Hematopoietic multipotent progenitor cell (in vitro differentiated cells): ENCODE measurements at regions not wholly inside any gene's neighbourhood (a gene's known extent, or its start where the extent isn't known, plus 50 kb on each side); places are given as distances from the start of the nearest gene placed in this dataset.
"Not testable (repeated sequence)": the region's sequence is repeated elsewhere in the genome, so short reads cannot be mapped to it uniquely, and the experiment has no call there.

Source experiments
- DNase-seq, 3 donors: peaks; one replicate each; pipeline ENCODE4 v3.0.0-alpha.2; 2011 to 2015; ENCODE audit warnings: low read depth in 2 of 3, low spot score in 2 of 3

DNA sequence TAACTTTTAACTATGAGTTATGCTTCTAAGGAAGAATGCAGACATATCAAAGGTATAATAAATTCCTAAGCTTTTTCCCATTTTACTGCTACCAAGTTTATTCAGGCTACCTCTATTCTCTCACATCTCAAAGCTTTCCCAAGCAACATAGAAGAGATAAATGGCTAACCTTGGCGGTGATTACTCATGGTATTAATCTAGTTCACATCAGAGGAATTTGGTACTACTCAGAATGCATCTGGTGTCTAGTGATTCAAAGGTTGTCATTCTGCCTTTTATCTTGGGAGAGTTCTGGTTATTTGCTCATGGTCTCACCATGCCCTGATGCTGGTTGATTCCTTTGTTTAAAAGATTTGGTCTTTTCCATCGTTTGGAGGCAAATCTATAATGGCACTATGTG is 182.7 kb downstream of the TAF11L14 start:
- DNase-seq, result no peak

DNA sequence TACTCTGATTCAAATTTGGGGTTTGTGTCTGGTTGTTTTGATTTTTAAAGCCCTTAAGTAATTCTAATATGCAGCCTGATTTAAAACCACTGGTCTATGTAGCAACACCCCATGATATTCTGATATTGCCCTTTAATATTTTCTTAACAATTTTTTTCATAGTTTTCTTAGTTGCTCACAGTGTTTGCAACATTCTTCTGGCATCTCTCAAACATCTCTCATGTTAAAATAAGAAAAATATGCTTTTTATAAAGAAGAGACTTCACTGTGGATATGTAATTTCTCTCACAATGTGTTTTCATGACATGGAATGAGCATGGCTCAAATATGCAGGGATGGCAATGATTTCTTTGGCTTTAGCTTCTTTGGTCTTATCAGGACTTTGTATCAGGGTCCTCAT is 183.7 kb downstream of the TAF11L14 start:
- DNase-seq, result no peak

DNA sequence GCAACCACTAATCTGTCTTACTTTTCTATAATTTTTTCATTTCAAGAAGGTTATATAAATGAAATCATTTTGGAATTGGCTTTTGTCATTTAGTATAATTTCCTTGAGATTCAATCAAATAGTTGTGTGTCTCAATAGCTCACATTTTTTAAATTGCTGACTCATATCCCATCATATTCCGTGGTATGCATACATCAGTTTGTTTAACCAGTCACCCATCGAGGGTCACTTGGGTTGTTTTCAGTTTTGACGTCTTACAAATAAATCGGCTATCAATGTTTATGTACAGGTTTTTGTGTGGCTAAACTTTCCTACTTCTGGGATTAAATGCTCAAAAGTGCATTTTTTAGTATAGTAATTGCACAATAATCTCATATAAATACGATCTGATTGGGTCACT is 185.5 kb downstream of the TAF11L14 start:
- DNase-seq, result no peak

DNA sequence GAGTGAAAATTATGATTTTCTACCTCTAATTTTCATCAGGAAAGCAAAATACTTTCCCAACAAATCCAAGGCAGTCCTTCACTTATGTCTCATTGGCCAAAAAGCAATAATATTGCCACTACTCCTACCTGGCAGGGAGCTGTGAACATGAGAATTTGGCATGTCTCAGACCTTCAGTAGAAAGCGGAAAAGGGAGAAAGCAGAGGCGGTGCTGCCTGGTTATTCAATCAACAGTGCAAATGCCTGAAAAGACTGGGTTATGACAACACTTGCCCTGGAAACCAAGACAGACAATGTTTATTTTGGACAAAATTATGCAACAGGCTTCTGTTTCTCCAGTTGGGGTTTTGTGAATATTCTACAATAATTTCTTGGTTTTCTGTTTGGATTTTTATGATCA is 194.4 kb downstream of the TAF11L14 start:
- no peak for DNase-seq

DNA sequence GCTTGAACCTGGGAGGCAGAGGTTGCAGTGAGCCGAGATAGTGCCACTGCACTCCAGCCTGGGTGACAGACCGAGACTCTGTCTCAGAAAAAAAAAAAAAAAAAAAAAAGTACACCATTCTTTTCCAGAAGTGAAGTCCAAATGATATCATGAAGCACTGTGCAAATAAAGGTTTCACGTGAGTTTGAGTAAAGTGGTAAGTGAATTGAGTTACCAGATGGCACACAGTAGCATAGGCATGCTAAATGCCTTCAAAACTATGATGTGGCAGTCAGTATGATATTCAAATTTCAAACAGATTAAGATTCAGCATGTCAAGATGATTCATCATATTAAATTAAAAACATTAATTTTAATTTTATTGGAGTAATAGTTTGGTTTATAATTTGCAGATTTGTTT is 195.2 kb downstream of the TAF11L14 start:
- DNase-seq, result no peak

DNA sequence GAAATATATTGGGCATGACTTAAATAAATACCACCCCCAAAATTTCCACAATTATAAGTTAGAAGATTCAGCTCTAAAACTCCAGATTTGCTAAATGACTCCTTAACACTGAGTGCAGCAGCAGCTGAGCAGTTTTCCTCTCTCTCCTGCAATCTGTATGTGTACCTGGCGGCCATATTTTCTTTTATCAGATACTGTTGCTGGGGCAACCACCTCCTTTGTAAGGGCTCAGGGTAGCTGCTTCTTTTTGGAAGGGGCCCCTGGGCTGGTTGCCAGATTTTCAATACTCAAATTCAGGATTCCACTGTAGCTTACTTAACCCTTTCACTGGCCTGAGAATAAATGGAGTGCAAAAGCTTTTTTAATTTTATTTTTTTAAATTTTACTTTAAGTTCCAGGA is 197.0 kb downstream of the TAF11L14 start:
- no peak for DNase-seq

DNA sequence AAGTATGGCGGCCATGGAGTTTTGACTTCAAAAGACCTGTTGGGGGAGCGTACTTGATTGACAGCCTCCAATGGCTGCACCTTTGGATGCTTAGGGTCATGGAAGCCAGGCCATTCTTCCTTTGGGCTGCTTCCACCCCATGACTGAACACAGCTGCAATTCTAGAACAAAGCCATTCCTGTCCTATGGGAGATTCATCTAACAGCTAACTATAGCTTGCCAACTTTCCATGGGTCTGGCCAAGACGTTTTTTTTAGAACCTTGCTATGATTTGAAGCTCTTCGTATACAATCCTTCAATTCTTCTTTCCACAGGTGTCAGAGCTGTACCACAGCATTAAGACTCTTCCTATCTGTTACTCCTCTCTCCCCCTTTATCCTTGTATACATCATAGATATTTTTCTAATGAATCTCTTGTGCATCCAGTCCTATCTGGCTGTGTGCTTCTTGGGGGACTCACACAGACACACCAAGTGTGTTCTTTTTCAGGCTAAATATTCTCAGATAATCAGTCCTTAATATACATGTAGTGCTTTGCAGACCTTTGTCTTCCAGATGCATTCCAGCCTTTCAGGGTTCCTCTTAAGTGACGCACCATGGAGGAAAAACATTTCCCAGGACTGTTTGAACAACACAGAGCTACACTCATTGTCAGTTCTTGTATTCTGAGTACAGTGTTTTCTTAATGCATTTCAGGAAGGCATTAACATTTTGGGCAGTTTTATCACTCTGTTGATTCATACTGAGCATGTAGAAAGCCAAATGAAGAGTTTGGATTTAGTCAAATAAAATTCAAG is 198.9 kb downstream of the TAF11L14 start:
- DNase-seq, result no peak

DNA sequence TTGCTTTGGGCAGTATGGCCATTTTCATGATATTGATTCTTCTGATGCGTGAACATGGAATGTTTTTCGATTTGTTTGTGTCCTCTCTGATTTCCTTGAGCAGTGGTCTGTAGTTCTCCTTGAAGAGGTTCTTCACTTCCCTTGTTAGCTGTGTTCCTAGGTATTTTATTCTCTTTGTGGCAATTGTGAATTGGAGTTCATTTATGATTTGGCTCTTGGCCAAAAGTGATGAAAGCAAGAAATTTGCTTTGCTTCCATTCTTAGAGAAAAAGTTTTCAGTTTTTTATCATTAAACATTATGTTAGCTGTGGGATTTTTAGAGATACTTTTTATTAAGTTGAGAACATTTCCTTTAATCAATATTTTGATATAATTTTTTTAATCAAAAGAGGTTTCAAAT is 203.5 kb downstream of the TAF11L14 start:
- DNase-seq, result no peak

DNA sequence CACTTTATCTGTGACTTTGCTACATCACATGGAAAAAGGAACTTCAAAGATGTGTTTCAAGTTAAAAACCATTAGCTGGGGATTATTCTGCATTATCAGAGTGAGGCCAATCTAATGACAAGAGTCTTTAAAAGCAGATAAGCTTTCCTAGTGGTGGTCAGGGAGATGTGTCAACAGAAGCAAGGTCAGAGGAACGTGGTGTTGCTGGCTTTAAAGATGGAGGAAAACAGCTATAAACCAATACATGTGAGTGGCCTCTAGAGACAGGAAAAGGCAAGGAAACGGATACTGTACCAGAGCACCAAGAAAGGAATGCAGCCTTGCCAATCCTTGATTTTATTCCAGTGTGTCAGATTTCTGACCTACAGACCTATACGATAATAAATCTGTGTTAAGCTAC is 204.2 kb downstream of the TAF11L14 start:
- DNase-seq, result no peak

DNA sequence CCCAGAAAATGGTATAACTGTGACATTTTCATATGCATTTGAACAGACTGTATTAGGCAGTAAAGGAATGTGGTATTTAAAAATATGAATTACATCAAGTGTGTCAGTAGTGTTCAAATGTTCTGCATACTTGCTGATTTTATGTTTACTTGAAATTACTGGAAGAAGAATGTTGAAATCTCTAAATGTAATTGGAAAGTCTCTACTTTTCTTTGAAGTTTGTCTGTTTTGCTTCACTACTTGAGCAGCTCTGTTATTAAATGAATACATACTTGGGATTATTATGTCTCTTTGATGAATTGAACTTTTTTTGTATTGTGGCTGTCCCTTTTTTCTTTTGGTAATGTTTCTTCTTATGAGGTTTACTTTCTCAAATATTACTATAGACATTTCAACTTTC is 205.6 kb downstream of the TAF11L14 start:
- no peak for DNase-seq

DNA sequence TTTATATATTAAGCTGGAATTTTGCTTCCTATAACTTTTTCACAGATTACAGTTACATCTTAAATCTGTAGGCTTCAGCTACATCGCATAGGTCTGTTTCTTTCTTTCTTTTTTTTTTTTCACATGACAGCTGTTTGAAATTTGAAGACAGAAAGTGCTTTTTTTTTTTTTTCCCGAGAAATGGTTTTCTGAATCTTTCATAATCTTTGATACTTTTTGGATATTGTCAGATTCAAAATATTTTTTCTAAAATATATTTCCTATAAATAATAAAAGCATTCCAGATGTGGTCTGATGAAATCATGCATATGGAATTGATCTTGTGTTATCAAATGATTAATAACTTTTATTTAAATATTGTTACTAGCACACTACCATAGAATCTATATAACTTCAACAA is 212.2 kb downstream of the TAF11L14 start:
- no peak for DNase-seq

DNA sequence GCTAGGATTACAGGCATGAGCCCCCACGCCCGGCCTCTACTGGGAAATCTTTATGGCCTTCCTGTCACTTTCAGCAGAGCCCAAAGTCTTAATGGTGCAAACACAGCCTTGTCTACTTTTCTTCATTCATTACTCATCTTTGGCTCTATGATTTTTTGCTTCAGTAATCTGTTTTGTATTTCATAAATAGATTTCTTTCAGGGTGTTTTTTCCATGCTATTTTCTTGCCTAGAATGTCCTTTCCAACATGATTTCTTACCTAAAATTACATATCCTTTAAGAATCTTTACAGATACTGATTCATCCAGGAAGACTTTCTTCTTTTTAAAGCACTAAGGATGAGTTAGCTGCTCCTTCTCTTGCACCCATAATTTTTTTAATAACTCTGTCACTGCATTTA is 213.0 kb downstream of the TAF11L14 start:
- DNase-seq, result no peak

DNA sequence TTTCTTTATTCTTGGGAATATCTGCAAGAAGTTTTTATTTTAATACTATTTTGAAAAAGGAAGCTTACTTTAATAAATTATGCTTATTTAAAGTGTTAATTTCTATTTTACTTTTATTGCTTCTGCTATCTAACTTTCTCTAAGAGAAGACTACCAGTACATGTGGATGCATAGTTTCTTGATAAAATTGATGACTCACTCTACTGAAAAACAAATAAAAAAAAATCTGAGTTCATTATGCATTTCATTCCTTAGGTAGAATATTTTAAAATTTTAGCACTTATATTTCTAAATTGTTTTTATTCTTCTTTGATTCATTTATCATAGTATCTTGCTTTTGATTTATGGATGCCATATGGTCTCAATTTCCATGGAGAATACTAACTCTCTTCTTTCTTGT is 217.9 kb downstream of the TAF11L14 start:
- no peak for DNase-seq

DNA sequence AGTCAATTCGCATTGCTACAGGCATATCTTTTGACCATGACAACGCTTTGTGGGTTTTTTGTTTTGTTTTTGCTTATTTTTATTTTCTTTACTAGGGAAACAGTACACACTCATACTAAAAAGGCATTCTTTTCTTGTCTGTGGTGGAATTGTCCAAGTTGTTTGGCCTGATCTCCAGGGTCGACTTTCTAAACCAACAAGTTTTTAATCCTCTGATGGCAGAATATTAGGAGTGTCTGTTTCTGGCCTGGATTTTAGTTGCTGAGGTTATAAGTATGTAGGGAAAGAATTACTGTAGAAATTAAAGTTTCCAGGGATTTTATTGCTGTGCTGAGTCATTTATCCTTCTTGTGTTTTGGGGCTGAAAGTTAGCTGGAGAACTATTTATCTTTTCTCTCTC is 218.5 kb downstream of the TAF11L14 start:
- DNase-seq, result no peak

DNA sequence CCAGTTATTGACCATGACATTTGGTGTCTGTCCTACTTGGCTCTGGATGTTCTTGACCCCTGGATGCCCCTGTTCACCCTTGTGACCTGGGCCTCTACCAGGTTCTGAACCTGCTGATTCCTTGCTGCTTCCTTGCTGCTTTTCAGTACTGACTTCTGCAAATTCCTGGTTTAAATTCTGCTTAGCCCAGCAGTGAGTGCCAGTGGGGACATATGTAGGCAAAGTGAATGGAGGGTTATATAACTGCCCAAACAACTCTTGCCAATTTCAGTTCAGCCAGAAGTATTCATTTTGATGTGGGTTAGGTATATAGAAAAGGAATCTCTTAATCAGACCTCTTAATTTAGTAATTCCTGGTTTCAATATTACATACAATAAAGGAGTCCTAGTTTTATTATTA is 220.6 kb downstream of the TAF11L14 start:
- DNase-seq, result no peak

DNA sequence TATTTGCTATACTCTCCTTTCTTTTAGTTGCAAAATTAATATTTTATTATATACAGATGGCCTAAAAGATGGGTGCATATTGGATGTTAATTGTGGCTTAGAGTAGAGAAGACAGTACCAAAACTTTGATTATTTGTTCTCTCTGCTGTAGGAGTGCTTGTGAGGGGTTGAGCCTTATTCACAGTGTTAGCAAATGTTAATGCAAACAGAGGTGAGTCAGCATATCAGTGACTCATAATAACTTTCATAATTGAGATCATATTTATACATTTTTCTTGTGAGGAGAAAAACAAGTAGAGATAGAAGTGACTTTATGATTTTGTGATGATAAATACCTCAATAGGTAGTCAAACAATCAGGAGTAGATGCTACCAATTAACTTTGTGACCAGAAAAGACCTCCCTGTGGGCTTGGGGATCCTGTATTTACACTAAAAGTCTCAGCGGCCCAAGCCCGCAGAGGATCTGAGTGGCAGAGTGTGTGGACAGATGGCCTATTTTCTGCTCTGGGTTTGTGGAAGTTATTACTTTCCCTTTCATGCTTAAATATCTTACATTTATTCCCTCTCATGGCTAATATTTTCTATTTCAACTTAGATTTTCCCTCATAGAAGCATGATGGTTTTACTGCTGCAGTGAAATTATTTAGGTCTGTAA is 226.5 kb downstream of the TAF11L14 start:
- DNase-seq, result peak in 2 of 3 donors; percentile 1 to 15

DNA sequence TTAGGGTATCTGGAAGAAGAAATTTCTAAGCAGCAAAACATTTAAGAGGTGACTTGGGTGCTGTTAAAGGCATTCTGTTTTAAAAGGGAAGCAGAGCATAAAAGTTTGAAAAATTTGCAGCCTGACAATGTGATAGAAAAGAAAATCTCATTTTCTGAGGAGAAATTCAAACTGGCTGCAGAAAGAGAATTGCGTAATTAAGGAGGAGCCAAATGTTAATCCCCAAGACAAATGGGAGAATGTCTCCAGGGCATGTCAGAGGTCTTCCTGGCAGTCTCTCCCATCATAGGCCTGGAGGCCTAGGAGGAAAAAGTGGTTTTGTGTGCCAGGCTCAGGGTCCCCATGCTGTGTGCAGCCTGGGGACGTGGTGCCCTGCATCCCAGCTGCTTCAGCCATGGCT is 230.6 kb downstream of the TAF11L14 start:
- not testable (repeated sequence) for DNase-seq

DNA sequence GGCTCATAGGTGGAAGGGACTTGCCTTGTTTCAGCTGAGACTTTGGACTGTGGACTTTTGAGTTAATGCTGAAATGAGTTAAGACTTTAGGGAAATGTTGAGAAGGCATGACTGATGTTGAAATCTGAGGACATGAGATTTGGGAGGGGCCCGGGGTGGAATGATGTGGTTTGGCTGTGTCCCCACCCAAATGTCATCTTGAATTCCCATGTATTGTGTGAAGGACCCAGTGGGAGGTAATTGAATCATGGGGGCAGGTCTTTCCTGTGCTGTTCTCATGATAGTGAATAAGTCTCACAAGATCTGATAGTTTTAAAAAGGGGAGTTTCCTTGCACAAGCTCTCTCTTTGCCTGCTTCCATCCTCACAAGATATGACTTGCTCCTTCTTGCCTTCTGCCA is 231.7 kb downstream of the TAF11L14 start:
- DNase-seq, result not testable (repeated sequence)

DNA sequence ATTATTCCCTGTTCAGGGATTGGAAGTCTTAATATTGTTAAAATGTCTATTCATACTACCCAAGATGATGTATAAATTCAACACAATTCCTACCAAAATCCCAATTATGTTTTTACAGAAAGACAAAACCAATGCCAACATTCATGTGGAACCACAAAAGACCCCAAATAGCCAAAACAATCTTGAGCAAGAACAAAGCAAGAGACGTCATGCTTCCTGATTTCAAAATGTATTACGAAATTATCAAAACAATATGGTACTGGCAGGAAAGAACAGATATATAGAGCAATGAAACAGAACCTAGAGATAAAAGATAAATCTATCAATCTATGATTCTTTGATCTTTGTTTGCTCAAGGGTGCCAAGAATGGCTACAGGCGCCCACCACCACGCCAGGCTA is 237.9 kb downstream of the TAF11L14 start:
- DNase-seq, result no peak

DNA sequence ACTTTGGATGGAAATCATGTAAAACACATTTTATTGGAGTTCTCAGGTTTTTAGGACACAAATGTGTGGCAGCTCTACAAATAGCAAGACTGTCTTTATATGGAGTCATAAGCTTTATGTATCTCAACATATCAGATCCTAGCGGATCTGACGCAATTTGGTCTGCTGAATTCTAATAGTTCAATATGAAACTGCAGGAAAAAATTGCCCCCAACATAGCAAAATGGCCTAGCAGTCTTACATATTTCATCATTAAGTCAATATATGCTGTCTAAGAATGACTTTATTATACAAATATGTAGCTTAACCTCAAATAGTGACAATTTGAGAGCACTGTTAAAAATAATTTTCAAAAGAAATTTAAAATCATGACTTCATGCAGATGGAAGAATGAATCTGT is 244.3 kb downstream of the TAF11L14 start:
- DNase-seq, result no peak

DNA sequence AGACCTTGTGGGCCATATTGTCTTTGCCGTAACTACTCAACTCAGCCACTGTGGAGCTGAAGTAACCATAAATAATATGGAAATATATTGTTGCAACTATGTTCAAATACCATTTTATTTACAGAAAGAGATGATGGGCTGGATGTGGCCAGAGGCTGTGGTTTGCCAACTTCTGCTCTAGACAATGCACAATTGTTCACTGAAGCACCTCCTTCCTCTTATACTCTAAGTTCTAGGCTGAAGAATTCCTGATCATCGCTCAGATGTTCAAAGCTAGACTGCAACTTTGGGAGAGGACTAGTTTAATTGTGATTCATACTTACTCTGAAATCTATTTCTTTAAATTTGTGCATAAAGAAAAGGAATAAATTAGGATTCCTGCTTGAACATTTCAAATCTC is 245.0 kb downstream of the TAF11L14 start:
- DNase-seq, result no peak

DNA sequence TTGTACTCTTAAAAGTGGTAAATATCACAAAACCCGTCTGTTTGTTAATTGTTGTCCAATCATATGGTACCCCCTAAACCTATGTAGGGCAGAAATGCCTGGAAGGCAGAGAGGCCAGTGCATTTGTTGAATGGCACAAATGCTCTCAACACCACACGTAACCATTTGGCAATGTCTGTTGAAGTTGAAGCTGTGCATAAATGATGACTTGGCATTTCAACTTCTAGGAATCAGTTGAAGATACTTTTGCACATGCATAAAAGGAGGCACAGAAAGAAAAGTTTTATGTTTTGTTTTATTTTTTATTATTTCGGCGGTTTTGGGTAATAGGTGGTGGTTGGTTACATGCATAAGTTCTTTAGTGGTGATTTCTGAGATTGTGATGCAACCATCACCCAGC is 246.6 kb downstream of the TAF11L14 start:
- DNase-seq, result no peak
